Gastrocnemius medialis (tissue), 4 donors: ENCODE measurements at regions not wholly inside any gene's neighbourhood (a gene's known extent, or its start where the extent isn't known, plus 50 kb on each side); places are given as distances from the start of the nearest gene placed in this dataset.

Experiments used
- POLR2A ChIP-seq, 2 donors: fragments of 450-650 bp; IDR thresholded peaks; one replicate each; pipeline ENCODE4 v1.6.1; 2017; ENCODE audit warnings: antibody characterized with exemption in 2 of 2, mild to moderate bottlenecking in 2 of 2, moderate library complexity in 2 of 2
- TF ChIP-seq, protein P1 (sequence below), 5 experiments: fragments of 450-650 bp in 3 of 5; fragments of 200-600 bp in 2 of 5; sonication (generic) in 2 of 5; IDR thresholded peaks in 4 of 5; conservative IDR thresholded peaks in 1 of 5; 1 replicate in 4 of 5; 2 replicates in 1 of 5; pipeline ENCODE4 v1.5.1; 2016 to 2019; ENCODE audit warnings: antibody characterized with exemption in 5 of 5, mild to moderate bottlenecking in 3 of 5, moderate library complexity in 3 of 5

DNA sequence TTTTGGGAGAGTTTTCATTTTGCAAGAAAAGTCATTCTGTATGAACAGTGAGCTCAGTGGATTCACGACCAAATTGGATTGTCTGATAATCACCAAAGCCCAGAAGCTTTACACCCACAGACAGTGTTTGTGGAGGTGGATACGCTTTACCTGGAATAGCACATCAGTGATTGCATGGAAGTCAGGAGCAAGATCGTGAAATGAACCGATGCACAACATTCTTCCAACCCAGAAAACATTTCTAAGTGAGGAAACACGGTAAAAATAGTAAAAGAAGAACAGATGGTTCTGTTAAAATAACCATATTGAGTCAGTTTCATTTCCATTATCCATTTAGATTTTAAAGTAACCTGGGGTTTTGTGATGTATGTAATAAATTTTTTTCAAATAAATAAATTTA is 478.2 kb upstream of the PFKP start:
- TF ChIP-seq, protein P1, sequence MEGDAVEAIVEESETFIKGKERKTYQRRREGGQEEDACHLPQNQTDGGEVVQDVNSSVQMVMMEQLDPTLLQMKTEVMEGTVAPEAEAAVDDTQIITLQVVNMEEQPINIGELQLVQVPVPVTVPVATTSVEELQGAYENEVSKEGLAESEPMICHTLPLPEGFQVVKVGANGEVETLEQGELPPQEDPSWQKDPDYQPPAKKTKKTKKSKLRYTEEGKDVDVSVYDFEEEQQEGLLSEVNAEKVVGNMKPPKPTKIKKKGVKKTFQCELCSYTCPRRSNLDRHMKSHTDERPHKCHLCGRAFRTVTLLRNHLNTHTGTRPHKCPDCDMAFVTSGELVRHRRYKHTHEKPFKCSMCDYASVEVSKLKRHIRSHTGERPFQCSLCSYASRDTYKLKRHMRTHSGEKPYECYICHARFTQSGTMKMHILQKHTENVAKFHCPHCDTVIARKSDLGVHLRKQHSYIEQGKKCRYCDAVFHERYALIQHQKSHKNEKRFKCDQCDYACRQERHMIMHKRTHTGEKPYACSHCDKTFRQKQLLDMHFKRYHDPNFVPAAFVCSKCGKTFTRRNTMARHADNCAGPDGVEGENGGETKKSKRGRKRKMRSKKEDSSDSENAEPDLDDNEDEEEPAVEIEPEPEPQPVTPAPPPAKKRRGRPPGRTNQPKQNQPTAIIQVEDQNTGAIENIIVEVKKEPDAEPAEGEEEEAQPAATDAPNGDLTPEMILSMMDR (IDR thresholded peaks at IDR 0.05 in 4 of 5, conservative IDR thresholded peaks at IDR 0.05 in 1 of 5), result no peak
- TF ChIP-seq POLR2A (IDR thresholded peaks at IDR 0.05), result no peak
